LNCAP (cell line): ENCODE measurements at regions not wholly inside any gene's neighbourhood (a gene's known extent, or its start where the extent isn't known, plus 50 kb on each side); places are given as distances from the start of the nearest gene placed in this dataset.

ENCODE experiments used
- CTCF ChIP-seq: fragments of 450-650 bp; IDR thresholded peaks from 2 replicates; pipeline ENCODE4 v1.5.1; 2017; ENCODE audit warnings: mild to moderate bottlenecking

GRCh38 chr2:17101091-17101490, 417.1 kb downstream of the RAD51AP2 start:
- TF ChIP-seq CTCF = no peak

GRCh38 chr2:17095340-17095739, 422.9 kb downstream of the RAD51AP2 start:
- TF ChIP-seq CTCF = no peak

GRCh38 chr2:17093712-17094111, 424.5 kb downstream of the RAD51AP2 start:
- TF ChIP-seq CTCF = no peak

- no peak for TF ChIP-seq CTCF
Measured at GRCh38 chr2:17086990-17087389, 421.4 kb upstream of the CYRIA start.

- TF ChIP-seq CTCF = no peak
Measured at GRCh38 chr2:17085546-17086202, 420.0 kb upstream of the CYRIA start.

GRCh38 chr2:17084877-17085276, 419.2 kb upstream of the CYRIA start:
- TF ChIP-seq CTCF = no peak

- no peak for TF ChIP-seq CTCF
Measured at GRCh38 chr2:17083902-17084301, 418.3 kb upstream of the CYRIA start.

GRCh38 chr2:17079262-17079661, 413.6 kb upstream of the CYRIA start:
- TF ChIP-seq CTCF = no peak
